Kidney tubule cell (primary cell): ENCODE measurements at regions not wholly inside any gene's neighbourhood (a gene's known extent, or its start where the extent isn't known, plus 50 kb on each side); places are given as distances from the start of the nearest gene placed in this dataset.
A peak's percentile ranks its signal among the peaks of the same experiment; 100 is the strongest.
"Not testable (repeated sequence)": the region's sequence is repeated elsewhere in the genome, so short reads cannot be mapped to it uniquely, and the experiment has no call there.

Experiments
- DNase-seq: peaks from one replicate; pipeline ENCODE4 v3.0.0-alpha.2; 2018; ENCODE audit warnings: low spot score

DNA sequence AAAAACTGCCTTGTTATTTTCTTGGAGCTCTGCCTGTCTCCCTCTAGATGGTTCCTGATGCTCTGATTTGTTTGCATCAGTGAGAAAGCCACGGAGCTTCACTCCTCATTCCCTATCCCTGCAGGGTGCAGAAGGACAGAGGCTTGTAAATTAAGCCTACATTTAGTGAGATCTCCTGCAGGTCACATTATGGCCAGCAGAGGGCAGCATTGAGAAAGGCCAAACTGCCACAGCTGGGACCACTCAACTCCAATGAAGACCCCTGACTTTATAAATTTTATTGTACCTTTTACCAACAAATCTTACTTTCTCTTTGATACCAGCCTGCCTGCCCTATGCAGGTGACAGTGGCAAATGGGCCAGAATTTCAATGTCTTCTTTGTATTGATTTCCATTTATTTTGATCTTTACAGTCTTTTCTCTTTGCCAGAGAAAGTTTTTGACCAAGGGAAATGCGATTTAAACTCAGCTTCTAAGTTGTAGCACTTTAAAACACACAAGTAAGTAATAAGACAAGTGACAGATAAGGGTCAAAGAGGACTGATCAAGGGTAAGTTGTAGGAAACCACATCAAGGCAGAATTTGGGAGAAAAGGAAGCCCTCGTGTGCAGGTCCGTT lies 1029.1 kb upstream of the KLHL29 start:
- DNase-seq, result peak; percentile 25

DNA sequence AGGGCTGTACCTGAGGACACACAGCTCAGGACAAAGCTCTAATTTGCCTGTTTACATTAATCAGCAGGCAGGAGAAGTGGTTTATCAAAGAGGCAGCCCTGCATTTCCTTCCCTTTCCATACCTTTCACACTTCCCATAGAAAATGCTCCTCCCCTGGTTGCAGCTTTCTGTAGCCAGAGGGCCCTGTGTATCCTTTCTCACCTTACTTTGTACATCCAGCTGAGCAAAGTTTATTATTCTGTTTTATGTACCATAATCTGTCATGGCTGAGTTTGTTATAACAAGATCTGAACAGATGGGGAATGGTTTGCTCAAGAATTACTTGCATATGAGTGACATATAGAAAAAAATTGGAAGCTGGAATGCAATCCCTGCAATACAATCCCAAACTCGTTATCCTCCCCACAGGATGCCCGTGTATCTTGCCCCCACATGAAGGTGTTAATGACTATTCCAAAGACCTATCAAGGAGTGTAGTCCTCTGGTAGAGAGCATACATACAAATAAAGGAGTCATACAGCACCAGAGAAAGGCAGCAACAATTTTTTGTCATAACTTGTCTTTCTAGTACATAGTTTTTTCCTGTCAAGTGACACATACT lies 1025.8 kb upstream of the KLHL29 start:
- no peak for DNase-seq

DNA sequence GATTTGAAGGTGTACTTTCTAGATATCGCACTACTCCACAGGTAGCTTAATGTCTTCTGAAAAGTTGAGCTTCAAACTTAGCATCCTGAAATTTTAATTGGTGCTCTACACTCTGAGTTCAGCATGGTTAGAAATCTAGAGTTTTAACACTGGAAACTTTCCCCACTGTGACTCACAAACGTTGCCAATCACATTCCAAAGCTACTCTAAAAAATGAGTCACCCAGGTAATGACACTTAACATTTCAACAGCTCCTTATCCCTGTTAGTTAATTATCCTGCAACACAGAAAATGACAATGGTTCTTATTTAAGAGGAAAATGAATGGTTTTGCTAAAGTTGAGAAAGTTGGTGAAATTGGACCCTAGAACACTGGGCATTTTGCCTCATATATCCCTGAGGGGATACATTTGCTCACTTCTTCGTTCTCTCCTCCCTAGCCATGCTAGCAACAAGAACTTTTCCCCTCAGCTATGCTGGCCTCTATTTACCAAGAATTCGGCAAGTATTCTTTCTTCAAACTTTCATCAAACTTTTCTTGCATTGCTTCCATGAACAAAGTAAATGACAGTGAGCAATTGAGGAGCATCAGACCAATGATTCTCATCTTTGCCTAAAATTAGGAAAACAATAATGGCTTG lies 1024.1 kb upstream of the KLHL29 start:
- peak; percentile 65 for DNase-seq

DNA sequence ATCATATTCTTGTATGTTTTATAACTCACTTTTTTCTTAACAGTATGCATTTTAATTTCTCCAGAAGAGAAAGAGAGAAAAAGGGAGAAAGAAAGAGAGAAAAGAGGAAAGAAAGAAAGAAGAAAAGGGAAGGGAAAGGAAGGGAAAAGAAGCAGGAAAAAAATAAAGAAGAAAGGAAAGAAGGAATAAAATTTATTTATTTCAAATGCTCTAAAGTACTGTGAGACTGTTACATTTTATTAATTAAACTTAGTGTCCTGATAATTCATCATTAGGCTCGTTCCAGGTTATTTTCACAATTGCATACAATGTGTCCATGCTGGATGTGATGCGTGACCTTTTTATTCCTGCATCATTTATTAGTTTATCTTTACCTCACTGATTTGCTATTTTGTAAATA lies 1023.4 kb upstream of the KLHL29 start:
- DNase-seq, result no peak

DNA sequence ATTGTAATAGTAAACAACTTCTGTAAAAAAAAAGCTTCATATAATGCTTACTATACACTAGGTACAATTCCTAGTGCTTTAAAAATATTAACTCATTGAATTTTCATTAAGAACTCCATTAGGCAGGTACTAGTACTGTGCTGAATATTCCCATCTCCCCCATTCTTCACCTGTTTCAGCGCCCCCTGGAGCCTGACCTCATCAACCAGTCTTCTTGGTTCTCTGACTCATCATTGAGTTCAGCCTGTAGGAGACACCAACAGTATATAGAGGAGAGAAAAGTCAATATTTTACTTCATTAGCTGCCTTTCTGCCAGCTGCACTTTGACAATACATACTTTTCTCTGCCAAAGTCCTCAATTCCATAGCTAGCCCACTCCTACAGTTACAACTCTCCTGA lies 1009.9 kb upstream of the KLHL29 start:
- DNase-seq, result peak; percentile 38

DNA sequence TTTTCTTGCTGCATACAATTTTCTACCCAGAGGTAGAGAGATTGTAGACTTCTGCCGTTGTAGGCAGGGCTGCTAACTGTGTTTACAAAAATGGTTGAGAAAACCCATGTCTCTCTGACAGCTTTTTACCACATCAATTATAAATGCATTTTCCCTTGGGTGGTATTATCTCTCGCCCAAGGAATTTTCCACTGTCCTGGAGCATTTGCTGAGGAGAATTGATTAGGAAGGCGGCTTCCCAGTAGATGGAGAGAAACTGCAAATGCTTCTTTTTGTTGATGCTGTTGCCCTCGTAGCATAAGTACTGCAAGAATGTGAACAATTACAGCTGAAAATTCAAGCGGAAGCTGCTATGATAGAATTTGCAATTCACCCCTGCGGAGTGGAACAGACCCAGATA lies 1007.7 kb upstream of the KLHL29 start:
- no peak for DNase-seq

DNA sequence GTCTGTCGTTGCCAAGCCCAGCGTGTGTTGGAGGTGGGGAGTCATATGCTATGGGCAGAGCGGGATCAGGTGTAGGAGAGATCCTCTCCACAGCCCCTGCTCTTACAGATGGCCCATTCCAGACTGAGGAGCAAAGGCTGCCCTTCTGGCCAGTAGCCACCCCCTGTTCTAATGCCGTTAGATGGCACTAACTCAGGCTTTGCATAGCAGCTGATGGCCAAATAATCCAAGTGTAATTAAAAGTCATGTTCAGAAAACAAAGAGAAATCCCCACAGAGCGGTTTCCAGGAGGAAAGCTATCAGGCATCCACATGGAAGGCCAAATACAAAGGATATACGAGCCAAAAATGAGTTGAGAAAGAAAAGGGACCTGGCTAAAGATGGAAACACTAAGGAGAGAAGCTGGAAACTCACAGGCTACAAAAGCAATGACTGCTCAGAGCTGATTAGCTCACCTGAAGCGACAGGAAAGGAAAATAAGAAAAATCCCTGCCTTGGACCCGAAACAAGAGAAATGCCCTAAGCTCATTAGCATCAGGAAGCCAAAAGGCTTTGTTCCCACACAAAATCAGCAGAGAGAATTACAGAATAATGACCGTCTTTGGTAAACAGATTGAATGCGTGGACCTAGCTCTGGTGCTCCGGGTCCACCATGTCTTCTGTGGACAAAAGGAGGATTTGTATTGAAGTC lies 1002.4 kb upstream of the KLHL29 start:
- DNase-seq, result no peak

DNA sequence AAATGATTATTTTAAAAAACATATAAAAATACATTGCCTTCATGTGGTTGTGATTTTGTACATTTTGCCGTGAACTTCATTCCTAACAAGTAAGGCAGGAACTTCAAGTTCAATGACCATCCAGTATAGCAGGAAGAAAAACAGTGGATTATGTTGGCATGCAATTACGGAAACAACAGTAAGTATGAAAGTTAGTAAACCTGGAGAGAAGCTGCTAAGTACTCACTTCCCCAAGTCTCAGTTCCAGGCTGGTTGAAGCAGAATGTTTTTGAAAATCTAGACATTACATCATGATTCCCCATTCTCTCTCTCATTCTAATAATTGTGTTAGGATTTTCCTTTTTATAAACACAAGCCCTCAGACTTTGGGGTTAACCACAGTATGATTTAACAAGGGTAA lies 987.1 kb upstream of the KLHL29 start:
- no peak for DNase-seq

DNA sequence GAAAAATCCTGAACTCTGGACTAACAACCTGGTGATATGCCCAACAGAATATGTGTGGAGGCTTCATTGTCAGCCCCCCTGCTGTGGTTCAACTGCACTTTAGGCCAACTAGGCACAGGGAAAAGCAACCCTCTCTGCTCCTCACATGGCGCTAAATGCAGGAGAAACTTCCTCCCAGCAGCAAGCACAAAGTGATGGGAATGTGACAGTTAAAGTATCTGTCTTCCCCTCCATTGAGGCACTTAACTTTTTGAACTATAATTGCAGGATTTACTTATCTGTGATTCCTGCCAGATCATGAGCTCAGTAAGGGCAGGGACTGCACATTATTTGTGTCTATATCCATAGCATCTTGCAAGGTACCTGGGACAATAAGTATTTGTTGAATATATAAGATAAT lies 981.2 kb upstream of the KLHL29 start:
- DNase-seq, result no peak

DNA sequence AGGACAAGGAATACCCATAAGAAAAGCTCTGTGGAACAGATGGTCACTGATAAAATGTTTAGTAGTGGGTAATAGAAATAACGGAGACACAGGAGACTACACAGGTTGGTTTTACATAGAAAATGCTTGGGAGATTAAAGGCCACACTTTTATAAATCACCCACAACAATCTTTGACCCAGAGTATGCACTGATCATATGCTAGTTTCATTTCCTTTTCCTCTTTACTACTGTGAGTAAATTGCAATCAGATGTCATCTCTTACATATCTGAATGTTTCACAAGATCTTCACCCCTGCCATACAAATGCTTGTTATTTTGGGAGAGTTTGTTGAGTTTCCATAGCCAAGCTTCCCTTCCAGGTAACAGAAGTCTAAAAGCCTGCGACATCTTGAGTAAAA lies 978.4 kb upstream of the KLHL29 start:
- no peak for DNase-seq

DNA sequence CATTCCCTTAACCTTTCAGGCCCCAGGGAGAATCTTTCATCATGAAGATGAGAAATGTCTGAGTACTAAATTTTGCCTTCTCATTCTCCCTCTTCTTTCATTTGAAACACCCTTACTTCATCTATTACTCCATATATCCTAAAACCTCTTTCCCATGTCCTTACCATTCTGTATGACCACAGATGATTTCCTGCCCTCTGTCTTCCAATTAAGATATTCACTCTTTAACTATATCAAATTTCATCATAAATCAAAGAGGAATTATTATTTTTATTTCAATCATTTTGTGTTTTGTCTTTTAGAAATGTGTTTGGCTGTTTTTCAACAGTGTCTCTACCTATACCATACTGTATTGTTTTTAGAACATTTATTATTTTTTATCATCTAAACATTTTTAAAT lies 964.9 kb upstream of the KLHL29 start:
- DNase-seq, result no peak

DNA sequence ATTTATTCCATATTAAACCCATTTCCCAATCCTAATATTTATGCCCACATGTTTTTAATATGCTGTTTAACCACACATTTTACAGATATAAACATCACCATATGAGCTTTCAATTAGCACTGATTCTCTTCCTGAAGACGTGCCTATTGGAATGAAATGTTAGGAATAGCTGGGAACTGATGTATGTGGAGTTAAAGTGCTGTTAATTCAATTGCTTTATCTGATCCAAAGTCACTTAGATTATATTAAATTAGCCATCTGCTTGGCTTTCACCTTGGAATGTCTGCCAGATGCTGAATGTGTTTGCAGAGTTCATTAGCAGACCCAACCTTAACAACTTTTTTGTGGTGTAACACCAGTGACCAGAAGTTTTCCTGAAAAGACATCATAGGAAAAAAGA lies 942.9 kb upstream of the KLHL29 start:
- DNase-seq, result no peak

DNA sequence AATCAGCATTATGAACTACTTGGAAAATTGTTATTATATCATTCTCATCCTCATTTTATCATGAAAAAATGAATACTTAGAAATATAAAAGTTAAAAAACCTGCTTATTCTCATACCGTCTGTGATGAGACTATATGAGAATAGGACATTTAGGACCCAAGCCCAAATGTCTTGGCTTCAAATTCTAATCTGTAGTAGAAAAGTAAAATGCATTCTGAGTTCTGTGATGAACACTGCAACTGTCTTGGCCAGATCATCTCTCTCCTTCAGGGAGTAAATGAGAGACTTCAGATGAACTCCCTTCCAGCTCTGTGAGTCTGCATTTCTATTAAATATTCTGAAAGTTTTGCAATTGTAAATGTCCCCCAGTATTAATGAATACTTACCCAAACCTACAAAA lies 940.7 kb upstream of the KLHL29 start:
- no peak for DNase-seq

DNA sequence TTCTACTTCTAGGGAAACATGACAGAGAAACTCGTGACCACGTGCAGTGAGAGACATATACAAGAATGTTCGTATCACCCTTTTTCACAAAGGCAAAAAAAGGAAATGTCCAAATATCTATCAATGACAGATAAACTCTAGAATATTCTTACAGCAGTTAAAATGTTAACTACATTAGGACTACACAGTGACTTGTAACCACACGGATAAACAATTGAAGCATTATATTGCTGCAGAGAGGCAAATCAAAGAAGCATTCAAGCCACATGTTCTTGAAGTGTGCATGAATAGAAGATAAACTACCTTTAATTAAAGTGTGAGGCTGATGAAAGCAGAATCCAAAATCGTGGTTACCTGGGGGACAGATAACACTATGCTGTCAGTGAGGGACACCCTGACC lies 935.3 kb upstream of the KLHL29 start:
- no peak for DNase-seq

DNA sequence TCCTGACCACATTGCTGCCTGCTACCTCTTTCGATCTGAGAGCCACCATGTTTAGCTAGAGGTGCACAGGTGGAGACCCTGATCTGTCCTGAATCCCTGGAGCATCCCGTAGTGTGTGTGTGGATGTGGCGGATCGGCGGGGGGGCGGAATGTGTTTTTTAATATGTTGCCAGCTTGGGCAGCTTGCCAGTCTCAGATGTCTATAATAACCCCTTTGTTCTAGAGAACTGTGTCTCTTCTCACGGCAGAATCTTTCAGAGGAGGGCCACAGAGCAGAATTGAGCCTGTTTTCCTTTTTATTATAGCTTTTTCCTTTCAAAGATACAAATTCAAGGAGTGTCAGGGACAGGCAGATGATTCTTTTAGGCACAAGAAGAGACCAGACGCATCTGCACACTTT lies 934.1 kb upstream of the KLHL29 start:
- no peak for DNase-seq

DNA sequence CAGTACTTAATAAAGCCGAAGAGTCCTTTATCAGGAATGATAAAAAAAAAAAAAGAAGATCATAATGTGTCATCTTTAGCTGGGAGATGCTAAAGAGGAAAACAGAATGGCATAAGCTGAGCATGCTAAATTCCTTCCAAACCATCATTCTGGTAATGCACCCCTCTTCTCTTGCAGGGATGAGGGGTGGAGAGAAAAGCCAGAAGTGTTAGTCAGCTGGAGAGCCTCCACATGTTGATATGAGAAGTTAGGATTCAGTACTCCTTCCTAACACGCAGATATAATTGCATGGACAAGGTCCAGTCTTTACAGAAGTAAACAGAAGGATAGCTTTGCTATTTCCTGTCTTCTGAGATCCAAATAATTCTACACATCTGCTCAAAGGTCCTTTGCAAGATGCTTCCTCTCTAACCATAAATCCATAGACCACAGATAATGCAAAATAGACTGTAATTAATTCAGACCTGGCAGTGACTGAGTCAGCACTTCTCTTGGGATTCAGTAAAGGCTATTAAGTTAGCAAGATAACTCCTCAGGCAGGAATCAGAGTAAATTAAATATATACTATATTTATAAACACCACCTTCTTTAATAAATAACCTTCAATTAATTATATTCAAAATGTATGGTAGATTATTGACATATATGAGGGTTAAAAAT lies 930.0 kb upstream of the KLHL29 start:
- DNase-seq, result no peak

DNA sequence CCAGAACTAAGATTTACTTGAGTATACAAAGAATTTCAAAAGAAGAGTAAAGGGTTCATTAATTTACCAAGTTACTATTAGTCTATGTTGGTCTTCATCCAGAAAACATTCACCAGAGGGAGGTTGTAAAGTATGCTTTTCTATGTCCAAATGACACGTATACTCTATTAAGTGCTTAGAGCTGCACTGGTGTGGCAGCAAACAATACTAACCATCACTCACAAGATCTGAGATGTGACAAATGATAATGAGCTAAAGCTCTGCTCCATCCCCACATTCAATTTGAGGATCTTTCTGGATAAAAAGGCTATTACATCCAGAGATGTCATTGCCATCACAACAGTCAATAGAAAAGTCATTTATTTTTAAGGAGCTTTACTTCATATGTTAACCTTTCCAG lies 926.5 kb upstream of the KLHL29 start:
- DNase-seq, result no peak

DNA sequence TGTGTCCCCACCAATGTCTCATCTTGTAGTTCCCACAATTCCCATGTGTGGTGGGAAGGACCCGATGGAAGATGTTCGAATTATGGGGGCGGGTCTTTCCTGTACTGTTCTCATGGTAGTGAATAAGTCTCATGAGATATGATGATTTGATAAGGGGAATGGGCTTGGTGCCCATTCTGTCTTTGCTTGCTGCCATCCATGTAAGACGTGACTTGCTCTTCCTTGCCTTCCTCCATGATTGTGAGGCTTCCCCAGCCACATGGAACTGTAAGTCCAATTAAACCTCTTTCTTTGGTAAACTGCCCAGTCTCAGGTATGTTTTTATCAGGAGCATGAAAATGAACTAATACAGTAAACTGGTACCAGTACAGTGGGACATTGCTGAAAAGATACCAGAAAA lies 909.9 kb upstream of the KLHL29 start:
- not testable (repeated sequence) for DNase-seq

DNA sequence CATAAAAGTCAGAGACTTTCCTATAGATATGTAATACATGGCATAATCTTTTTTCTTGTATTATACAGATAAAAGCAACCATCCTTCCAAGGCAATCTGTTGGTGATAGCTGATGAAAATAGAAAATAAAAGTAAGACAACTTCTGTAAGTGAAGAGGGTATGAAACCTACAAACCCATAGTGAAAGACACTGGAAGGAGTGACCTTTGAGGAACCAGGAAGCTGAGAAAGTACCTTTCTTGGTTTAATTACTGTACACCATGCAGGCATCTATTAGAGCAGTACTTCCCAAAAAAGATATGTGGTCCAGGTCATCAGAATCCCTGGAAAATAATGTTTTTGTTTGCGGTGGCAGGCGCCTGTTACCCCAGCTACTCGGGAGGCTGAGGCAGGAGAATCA lies 906.6 kb upstream of the KLHL29 start:
- DNase-seq, result no peak

DNA sequence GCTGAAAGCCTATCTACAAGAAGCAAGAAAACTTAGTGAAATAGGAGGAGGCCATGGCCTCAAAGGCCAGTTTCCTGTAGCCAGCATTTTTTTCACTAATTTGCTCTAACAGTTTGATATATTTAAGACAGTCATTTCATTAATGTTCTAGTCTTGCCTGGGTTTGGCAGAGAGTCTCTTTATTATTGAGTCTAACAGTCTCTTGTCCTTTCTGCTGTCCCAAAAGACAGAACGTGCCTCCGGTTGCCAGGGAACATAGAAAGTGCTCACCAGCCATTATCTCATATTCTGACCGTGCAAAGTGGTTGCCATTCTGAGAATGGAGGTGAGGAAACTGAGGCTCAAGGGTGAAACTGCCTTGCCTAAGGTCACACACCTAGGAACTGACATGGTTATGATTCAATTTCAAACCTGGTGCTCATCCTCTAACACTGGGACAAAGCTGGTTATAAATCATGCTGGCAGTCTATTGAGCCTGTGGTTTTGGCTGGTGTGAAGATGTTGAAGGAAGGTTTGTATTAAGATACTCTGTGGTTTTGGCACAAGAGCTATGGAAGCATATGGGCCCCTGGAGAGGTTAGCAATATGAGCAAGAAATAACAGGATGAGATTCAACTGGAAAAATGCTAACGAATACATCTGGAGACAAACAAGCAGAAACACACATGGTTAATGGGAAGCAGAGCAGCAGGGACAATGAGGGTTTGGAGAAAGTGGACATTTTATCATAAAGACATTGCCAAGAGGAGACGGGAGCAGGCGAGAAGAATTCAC lies 903.3 kb upstream of the KLHL29 start:
- no peak for DNase-seq

DNA sequence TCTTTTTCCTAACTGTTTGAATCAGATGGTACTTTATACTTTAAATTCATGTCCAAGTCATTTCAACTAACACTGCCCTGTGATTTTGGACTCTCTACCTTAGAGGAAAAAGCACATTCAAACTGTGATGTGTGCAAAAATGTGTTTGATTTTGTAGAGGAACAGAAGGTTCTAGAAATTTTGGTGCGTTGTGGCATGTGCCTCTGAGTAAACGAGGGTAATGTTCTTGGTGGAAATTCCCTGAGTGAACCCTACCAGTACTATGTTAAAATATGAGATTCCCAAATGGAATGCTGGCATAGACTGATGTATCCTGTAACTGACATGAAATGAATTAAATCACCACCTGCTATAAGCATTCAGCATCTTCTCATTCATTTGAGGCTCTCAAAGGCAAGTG lies 901.9 kb upstream of the KLHL29 start:
- no peak for DNase-seq

DNA sequence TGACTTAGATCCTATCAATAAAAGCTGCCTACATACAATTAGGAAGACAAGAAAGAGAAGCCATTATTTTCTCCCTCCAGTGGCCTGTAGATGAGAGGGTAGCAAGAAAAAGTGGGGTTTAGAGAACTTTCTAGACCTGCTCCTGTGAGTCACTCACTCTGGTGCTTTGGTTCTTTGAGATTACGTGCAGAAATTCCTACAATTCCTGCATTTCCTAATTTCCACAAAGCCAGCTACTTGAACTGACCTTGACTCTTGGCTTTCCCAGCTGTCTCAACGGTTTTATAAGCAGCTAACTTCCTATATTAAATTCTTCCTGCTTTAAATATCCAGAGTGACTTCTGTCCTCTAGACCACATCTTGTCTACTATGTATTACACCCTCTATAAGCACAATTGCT lies 899.5 kb upstream of the KLHL29 start:
- no peak for DNase-seq
